OCI-LY1 (cell line): ENCODE measurements at regions not wholly inside any gene's neighbourhood (a gene's known extent, or its start where the extent isn't known, plus 50 kb on each side); places are given as distances from the start of the nearest gene placed in this dataset.

Experiments
- H2AFZ ChIP-seq: fragments of 200-600 bp; sonication (generic), shearing (Covaris generic); 2 replicates; pipeline ENCODE4 v1.6.0; 2014; ENCODE audit warnings: antibody characterized with exemption, mild to moderate bottlenecking, low read length
- H3F3A ChIP-seq: fragments of 200-600 bp; sonication (generic), shearing (Covaris generic); 2 replicates; pipeline ENCODE4 v1.6.0; 2014; ENCODE audit warnings: mild to moderate bottlenecking, antibody characterized with exemption, low read length, moderate library complexity; ENCODE audit not compliant: insufficient read depth
- H3K27ac ChIP-seq: fragments of 200-600 bp; sonication (generic); 2 replicates; pipeline ENCODE4 v1.5.1; 2014; ENCODE audit warnings: low read length, mixed run types, mild to moderate bottlenecking, low read depth; ENCODE audit not compliant: poor library complexity, severe bottlenecking
- H3K27me3 ChIP-seq: fragments of 200-600 bp; sonication (generic); 2 replicates; pipeline ENCODE4 v1.6.0; 2014; ENCODE audit warnings: antibody characterized with exemption, mild to moderate bottlenecking, low read length, moderate library complexity; ENCODE audit not compliant: insufficient read depth
- H3K36me3 ChIP-seq: fragments of 200-600 bp; sonication (generic); 2 replicates; pipeline ENCODE4 v1.6.1; 2014; ENCODE audit warnings: mild to moderate bottlenecking, antibody characterized with exemption, low read length, moderate library complexity, mixed read lengths; ENCODE audit not compliant: insufficient read depth
- H3K4me1 ChIP-seq: fragments of 200-600 bp; sonication (generic); 2 replicates; pipeline ENCODE4 v1.5.1; 2014; ENCODE audit warnings: mild to moderate bottlenecking, low read length, moderate library complexity; ENCODE audit not compliant: insufficient read depth, severe bottlenecking
- H3K4me2 ChIP-seq: fragments of 200-600 bp; sonication (generic), shearing (Covaris generic); 2 replicates; pipeline ENCODE4 v1.6.1; 2014; ENCODE audit warnings: low read length
- H3K4me3 ChIP-seq: fragments of 200-600 bp; sonication (generic); 2 replicates; pipeline ENCODE4 v1.5.1; 2014; ENCODE audit warnings: low read length, low read depth, mild to moderate bottlenecking, mixed read lengths; ENCODE audit not compliant: poor library complexity, severe bottlenecking
- H3K79me2 ChIP-seq: fragments of 200-600 bp; shearing (Covaris generic); 2 replicates; pipeline ENCODE4 v1.6.1; 2016; ENCODE audit warnings: mixed run types, low read length, mixed read lengths; ENCODE audit not compliant: insufficient read depth
- H3K9ac ChIP-seq: fragments of 200-600 bp; sonication (generic), shearing (Covaris generic); 2 replicates; pipeline ENCODE4 v1.6.1; 2014; ENCODE audit warnings: mild to moderate bottlenecking, low read length, mixed read lengths
- H3K9me2 ChIP-seq: fragments of 200-600 bp; sonication (generic), shearing (Covaris generic); 2 replicates; pipeline ENCODE4 v1.6.1; 2014; ENCODE audit warnings: low read depth, mild to moderate bottlenecking, low read length, mixed read lengths
- H3K9me3 ChIP-seq: fragments of 200-600 bp; shearing (Covaris generic); 2 replicates; pipeline ENCODE4 v1.6.1; 2014; ENCODE audit warnings: low read length, mixed read lengths
- H4K20me1 ChIP-seq: fragments of 200-600 bp; sonication (generic), shearing (Covaris generic); 2 replicates; pipeline ENCODE4 v1.6.0; 2016; ENCODE audit warnings: mild to moderate bottlenecking, low read length; ENCODE audit not compliant: insufficient read depth
- EZH2 ChIP-seq: fragments of 200-600 bp; sonication (generic), shearing (Covaris generic); IDR thresholded peaks from 2 replicates; pipeline ENCODE4 v1.8.0; 2017; ENCODE audit warnings: borderline replicate concordance, mixed run types, mild to moderate bottlenecking, antibody characterized with exemption, low read length, moderate library complexity, mixed read lengths
- TF ChIP-seq, protein P1 (sequence below): fragments of 200-600 bp; sonication (generic), shearing (Covaris generic); IDR thresholded peaks from 2 replicates; pipeline ENCODE4 v1.5.1; 2017; ENCODE audit warnings: mild to moderate bottlenecking, antibody characterized with exemption, low read length, moderate library complexity, mixed read lengths

DNA sequence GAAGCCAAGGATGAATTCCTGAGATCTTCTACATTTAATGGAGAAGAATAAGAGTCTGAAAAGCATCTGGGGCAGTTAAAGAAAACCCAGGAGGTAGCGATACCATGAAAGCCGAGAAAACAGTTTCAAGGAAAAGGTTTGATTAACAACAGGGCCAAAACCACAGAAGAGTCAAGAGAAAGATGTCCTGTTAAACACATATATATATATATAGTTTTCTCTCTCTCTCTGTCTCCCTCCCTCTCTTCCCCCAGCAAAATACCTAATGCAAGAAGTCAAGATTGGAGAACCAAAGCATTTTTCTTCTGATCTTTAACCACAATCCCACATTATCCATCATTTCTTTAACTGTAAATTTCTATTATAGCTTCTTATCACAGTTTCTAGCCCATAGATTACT, 261.4 kb downstream of the SNX13 start:
- H2AFZ ChIP-seq = no peak overlapping the region
- H3K4me1 ChIP-seq = no peaks in the 10 kb centered on the region
- H3K27ac ChIP-seq = no peak overlapping the region
- TF ChIP-seq, protein P1, sequence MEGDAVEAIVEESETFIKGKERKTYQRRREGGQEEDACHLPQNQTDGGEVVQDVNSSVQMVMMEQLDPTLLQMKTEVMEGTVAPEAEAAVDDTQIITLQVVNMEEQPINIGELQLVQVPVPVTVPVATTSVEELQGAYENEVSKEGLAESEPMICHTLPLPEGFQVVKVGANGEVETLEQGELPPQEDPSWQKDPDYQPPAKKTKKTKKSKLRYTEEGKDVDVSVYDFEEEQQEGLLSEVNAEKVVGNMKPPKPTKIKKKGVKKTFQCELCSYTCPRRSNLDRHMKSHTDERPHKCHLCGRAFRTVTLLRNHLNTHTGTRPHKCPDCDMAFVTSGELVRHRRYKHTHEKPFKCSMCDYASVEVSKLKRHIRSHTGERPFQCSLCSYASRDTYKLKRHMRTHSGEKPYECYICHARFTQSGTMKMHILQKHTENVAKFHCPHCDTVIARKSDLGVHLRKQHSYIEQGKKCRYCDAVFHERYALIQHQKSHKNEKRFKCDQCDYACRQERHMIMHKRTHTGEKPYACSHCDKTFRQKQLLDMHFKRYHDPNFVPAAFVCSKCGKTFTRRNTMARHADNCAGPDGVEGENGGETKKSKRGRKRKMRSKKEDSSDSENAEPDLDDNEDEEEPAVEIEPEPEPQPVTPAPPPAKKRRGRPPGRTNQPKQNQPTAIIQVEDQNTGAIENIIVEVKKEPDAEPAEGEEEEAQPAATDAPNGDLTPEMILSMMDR = no peak
- no peak for TF ChIP-seq EZH2
- no peak overlapping the region for H3K9ac ChIP-seq
- H3K4me3 ChIP-seq = no peak overlapping the region
- H3K27me3 ChIP-seq = peaks cover 4% of the 10 kb centered on the region; the same call in 1 of the 2 replicates
- H3K79me2 ChIP-seq = no peaks in the 10 kb centered on the region
- no peak overlapping the region for H3K4me2 ChIP-seq
- H3F3A ChIP-seq = no peaks in the 10 kb centered on the region
- no peaks in the 10 kb centered on the region for H4K20me1 ChIP-seq
- no peaks in the 10 kb centered on the region for H3K36me3 ChIP-seq
- no peaks in the 10 kb centered on the region for H3K9me2 ChIP-seq
- no peaks in the 10 kb centered on the region for H3K9me3 ChIP-seq

DNA sequence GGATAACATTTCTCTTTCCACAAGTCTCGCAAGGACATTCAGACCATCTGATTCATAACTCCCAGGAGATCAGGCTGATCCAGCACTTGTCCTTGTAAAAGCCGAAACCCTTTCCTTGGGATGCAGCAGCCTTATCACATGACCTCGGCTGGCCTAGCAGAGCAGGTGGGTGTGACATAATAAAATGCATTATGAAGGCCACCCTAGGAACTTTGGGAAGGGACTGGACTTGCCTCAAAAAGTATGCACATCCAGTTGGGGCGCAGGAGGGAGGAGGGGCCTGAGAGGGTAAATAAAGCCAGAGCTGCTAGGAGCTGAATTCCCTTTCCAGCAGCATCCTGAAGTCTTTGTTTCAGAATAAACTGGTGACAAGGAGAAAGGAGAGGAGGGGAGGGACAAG, 260.8 kb downstream of the SNX13 start:
- no peak overlapping the region for H3K27ac ChIP-seq
- no peak overlapping the region for H3K4me2 ChIP-seq
- H3K4me3 ChIP-seq = no peak overlapping the region
- H4K20me1 ChIP-seq = no peaks in the 10 kb centered on the region
- H3K36me3 ChIP-seq = no peaks in the 10 kb centered on the region
- peaks cover 4% of the 10 kb centered on the region; the same call in 1 of the 2 replicates for H3K27me3 ChIP-seq
- H3K9me3 ChIP-seq = no peaks in the 10 kb centered on the region
- H3F3A ChIP-seq = no peaks in the 10 kb centered on the region
- no peaks in the 10 kb centered on the region for H3K79me2 ChIP-seq
- H3K9ac ChIP-seq = no peak overlapping the region
- H3K4me1 ChIP-seq = no peaks in the 10 kb centered on the region
- no peak overlapping the region for H2AFZ ChIP-seq
- TF ChIP-seq EZH2 = no peak
- TF ChIP-seq, protein P1 = no peak
- H3K9me2 ChIP-seq = no peaks in the 10 kb centered on the region

DNA sequence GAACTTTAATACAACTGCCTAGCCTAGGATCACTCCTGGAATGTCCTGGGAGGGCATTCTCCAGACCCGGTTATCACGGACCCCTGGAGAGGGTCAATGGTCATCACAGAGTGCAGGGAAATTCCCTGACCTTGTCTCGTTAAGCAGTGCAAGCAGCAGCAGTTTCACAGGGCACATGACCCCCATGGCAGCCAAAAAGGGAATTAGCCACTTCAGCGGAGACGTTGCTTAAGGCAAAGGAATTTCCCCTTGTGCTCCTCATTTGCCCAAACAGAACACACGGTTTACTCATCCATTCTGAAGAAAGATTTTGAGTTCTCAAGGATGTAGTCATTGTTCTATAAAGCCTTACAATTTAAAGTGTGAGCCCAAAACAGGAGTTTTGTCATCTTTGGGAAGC, 260.3 kb downstream of the SNX13 start:
- Histone ChIP-seq H3K27me3 (peaks cover 4% of the 10 kb centered on the region; the same call in 1 of the 2 replicates), H4K20me1 (no peaks in the 10 kb centered on the region), H3K4me2 (no peak overlapping the region), H3K27ac (no peak overlapping the region), H3K4me1 (no peaks in the 10 kb centered on the region), H3K36me3 (no peaks in the 10 kb centered on the region), H3K4me3 (no peak overlapping the region), H3K9me2 (no peaks in the 10 kb centered on the region), H3K9ac (no peak overlapping the region), H2AFZ (no peak overlapping the region), H3K9me3 (no peaks in the 10 kb centered on the region), H3F3A (no peaks in the 10 kb centered on the region), H3K79me2 (no peaks in the 10 kb centered on the region)
- TF ChIP-seq, protein P1 = no peak
- TF ChIP-seq EZH2 = no peak
